Endothelial cell of umbilical vein (primary cell): ENCODE measurements at regions not wholly inside any gene's neighbourhood (a gene's known extent, or its start where the extent isn't known, plus 50 kb on each side); places are given as distances from the start of the nearest gene placed in this dataset.

Experiments used
- CTCF ChIP-seq, 2 donors: IDR thresholded peaks; 1 replicate in 1 of 2; 2 replicates in 1 of 2; pipeline ENCODE4 v1.5.1; 2011; ENCODE audit warnings: low read length in 2 of 2, mild to moderate bottlenecking in 2 of 2, moderate library complexity in 2 of 2, control low read depth in 1 of 2, inconsistent platforms in 1 of 2, low read depth in 1 of 2; ENCODE audit not compliant: insufficient read depth in 1 of 2; ENCODE audit errors: extremely low read depth in 1 of 2
- EZH2 ChIP-seq: IDR thresholded peaks from 2 replicates; pipeline ENCODE4 v1.6.1; 2012; ENCODE audit warnings: borderline replicate concordance, low read depth, mild to moderate bottlenecking, moderate library complexity, low read length, inconsistent platforms; ENCODE audit not compliant: severe bottlenecking
- FOS ChIP-seq: IDR thresholded peaks from 2 replicates; pipeline ENCODE4 v1.6.1; 2011; ENCODE audit warnings: mild to moderate bottlenecking, low read length, moderate library complexity, borderline replicate concordance; ENCODE audit not compliant: insufficient read depth
- GATA2 ChIP-seq: IDR thresholded peaks from 2 replicates; pipeline ENCODE4 v1.7.0; 2011; ENCODE audit warnings: low read depth, mild to moderate bottlenecking, moderate library complexity, mixed read lengths, low read length; ENCODE audit not compliant: insufficient read length, insufficient read depth
- JUN ChIP-seq: IDR thresholded peaks from 2 replicates; pipeline ENCODE4 v1.6.1; 2011; ENCODE audit warnings: borderline replicate concordance, low read depth; ENCODE audit not compliant: insufficient read length, insufficient read depth
- MYC ChIP-seq: IDR thresholded peaks from one replicate; pipeline ENCODE4 v1.6.1; 2011; ENCODE audit warnings: mild to moderate bottlenecking, low read depth, low read length
- POLR2A ChIP-seq: IDR thresholded peaks from 2 replicates; pipeline ENCODE4 v1.6.1; 2012; ENCODE audit warnings: low read depth, mild to moderate bottlenecking, control low read depth, low read length
- POLR2AphosphoS5 ChIP-seq: IDR thresholded peaks from 2 replicates; pipeline ENCODE4 v1.6.1; 2012; ENCODE audit warnings: low read depth, mild to moderate bottlenecking, control low read depth, low read length, moderate library complexity; ENCODE audit not compliant: insufficient read depth
- TF ChIP-seq, protein P1 (sequence below): IDR thresholded peaks from 2 replicates; pipeline ENCODE4 v1.6.1; 2011; ENCODE audit not compliant: insufficient read depth, insufficient read length

DNA sequence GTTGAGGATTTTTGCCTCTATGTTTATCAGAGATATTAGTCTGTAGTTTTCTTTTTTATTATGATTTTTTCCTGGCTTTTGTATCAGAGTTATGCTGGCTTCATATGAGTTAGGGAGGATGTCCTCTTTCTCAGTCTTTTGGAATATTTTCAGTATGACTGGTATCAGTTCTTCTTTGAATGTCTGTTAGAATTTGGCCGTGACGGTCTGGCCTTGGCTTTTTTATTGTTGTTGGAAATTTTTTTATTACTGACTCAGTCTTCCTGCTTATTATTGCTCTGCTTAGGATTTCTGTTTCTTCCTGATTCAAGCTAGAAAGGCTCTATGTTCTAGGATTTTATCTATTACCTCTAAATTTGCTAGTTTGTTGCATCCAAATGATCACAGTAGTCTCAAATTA, 421.9 kb downstream of the CDH10 start:
- TF ChIP-seq MYC, result no peak
- TF ChIP-seq, protein P1, sequence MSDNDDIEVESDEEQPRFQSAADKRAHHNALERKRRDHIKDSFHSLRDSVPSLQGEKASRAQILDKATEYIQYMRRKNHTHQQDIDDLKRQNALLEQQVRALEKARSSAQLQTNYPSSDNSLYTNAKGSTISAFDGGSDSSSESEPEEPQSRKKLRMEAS, result no peak
- TF ChIP-seq CTCF (IDR thresholded peaks at IDR 0.05; ENCODE audit: extremely low read depth in 1 of 2, insufficient read depth in 1 of 2, low read depth in 1 of 2, low read length in 2 of 2), result no peak
- TF ChIP-seq POLR2A, result no peak
- TF ChIP-seq EZH2, result no peak
- no peak for TF ChIP-seq FOS
- TF ChIP-seq POLR2AphosphoS5, result no peak
- no peak for TF ChIP-seq GATA2
- TF ChIP-seq JUN, result no peak
